ENCODE measurements at regions not wholly inside any gene's neighbourhood (a gene's known extent, or its start where the extent isn't known, plus 50 kb on each side); places are given as distances from the start of the nearest gene placed in this dataset.

GRCh38 chr22:27564806-27565205 is 236.8 kb downstream of the MN1 start:
- DNase-seq (no peak), FAIRE-seq (no peak)
- 68 to 85% (median 75%) methylated on average over 2 of the region's 2 CpGs for WGBS, 3 donors
- Histone ChIP-seq H3K4me1 (ENCODE audit: control insufficient read depth in 3 of 3, insufficient read depth in 2 of 3, low read depth in 1 of 3, low read length in 2 of 3) (no peaks in the 10 kb centered on the region), H3K9me3 (ENCODE audit: control insufficient read depth in 2 of 2, insufficient read depth in 1 of 2, low read depth in 1 of 2, low read length in 1 of 2) (peaks cover 0 to 6% of the 10 kb centered on the region in 2 donors), H3K4me3 (ENCODE audit: low read depth in 1 of 3, low read length in 3 of 3) (no peak overlapping the region), H3K36me3 (ENCODE audit: control insufficient read depth in 3 of 3, insufficient read depth in 2 of 3, low read depth in 1 of 3, low read length in 3 of 3) (no peaks in the 10 kb centered on the region), H3K27ac (ENCODE audit: low read depth in 1 of 3, low read length in 2 of 3) (no peak overlapping the region), H3K27me3 (ENCODE audit: control insufficient read depth in 3 of 3, insufficient read depth in 3 of 3, low read length in 3 of 3) (peaks cover 0 to 8% (median 0%) of the 10 kb centered on the region in 3 donors)

- Histone ChIP-seq H3K27ac (ENCODE audit: low read depth in 1 of 3, low read length in 2 of 3) (no peak overlapping the region), H3K27me3 (ENCODE audit: control insufficient read depth in 3 of 3, insufficient read depth in 3 of 3, low read length in 3 of 3) (peaks cover 0 to 8% (median 0%) of the 10 kb centered on the region in 3 donors), H3K36me3 (ENCODE audit: control insufficient read depth in 3 of 3, insufficient read depth in 2 of 3, low read depth in 1 of 3, low read length in 3 of 3) (no peaks in the 10 kb centered on the region), H3K4me1 (ENCODE audit: control insufficient read depth in 3 of 3, insufficient read depth in 2 of 3, low read depth in 1 of 3, low read length in 2 of 3) (no peaks in the 10 kb centered on the region), H3K9me3 (ENCODE audit: control insufficient read depth in 2 of 2, insufficient read depth in 1 of 2, low read depth in 1 of 2, low read length in 1 of 2) (peaks cover 0 to 6% of the 10 kb centered on the region in 2 donors), H3K4me3 (ENCODE audit: low read depth in 1 of 3, low read length in 3 of 3) (no peak overlapping the region)
- FAIRE-seq (no peak), DNase-seq (no peak)
- WGBS, 3 donors = 80 to 89% (median 83%) methylated on average over 9 of the region's 9 CpGs
These were observed 235.0 kb downstream of the MN1 start for GRCh38 chr22:27566602-27567001.

DNA sequence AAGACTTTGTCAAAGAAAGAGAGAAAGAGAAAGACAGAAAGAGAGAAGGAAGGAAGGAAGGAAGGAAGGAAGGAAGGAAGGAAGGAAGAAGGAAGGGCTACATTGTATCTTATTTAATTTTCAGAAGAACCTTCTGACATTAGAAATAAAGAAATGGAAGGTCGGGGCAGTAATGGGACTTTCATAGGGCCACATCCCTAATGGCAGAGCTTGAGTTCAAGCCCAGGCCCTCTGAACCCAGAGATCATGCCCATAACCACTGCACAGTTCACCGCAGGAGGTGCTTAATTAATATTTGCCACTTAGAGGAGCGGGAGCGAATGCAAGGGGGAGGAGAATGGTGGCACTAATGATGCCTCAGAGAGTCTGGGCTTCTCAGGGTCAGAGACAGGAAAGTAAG is 233.3 kb downstream of the MN1 start:
- Histone ChIP-seq H3K9me3 (ENCODE audit: control insufficient read depth in 2 of 2, insufficient read depth in 1 of 2, low read depth in 1 of 2, low read length in 1 of 2) (peaks cover 0 to 11% of the 10 kb centered on the region in 2 donors), H3K4me3 (ENCODE audit: low read depth in 1 of 3, low read length in 3 of 3) (no peak overlapping the region), H3K27me3 (ENCODE audit: control insufficient read depth in 3 of 3, insufficient read depth in 3 of 3, low read length in 3 of 3) (peaks cover 0 to 8% (median 0%) of the 10 kb centered on the region in 3 donors), H3K36me3 (ENCODE audit: control insufficient read depth in 3 of 3, insufficient read depth in 2 of 3, low read depth in 1 of 3, low read length in 3 of 3) (no peaks in the 10 kb centered on the region), H3K27ac (ENCODE audit: low read depth in 1 of 3, low read length in 2 of 3) (no peak overlapping the region), H3K4me1 (ENCODE audit: control insufficient read depth in 3 of 3, insufficient read depth in 2 of 3, low read depth in 1 of 3, low read length in 2 of 3) (no peaks in the 10 kb centered on the region)
- WGBS, 3 donors = 88 to 96% (median 88%) methylated on average over 4 of the region's 4 CpGs
- no peak for DNase-seq
- FAIRE-seq = no peak

DNA sequence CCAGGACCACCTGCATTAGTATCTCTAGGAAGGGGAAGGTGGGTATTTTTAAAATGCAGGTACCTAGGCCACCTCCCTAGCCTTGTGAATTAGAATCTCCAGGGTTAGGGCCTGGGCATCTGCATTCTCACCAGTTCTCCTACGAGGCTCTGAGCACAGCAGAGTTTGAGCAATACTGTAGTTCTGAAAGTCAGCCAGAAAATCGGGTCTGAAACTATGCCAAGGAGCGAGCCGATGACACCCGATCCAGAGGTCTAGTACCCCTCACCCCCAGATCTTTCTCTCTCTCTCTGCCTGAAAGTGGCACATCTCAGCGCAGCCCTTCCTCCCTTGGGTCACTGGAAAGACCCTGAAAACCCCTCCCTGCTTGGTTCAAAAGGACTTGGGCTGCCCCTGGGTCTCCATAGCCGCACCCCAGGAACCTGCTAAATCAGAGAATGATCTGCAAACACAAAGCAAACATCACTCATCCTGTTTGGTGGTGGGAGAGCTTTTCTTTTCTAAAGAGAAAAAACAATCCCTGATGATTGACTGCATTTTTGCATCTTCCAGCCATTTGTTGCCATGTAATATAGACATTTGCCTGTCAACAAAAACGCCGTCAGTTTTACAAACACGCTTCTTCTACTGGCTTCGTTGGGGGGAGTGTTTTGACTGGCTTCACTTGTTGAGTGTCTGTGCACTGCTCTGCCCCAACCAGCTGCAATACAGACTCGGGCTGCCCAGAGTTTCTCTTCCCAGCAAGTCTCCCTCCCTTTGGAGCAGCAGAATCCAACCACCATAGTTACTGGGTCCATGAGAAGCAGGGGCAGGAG is 229.9 kb downstream of the MN1 start:
- DNase-seq (no peak), FAIRE-seq (no peak)
- no peaks in the 10 kb centered on the region for H3K36me3 ChIP-seq (ENCODE audit: control insufficient read depth in 3 of 3, insufficient read depth in 2 of 3, low read depth in 1 of 3, low read length in 3 of 3)
- no peak overlapping the region for H3K27ac ChIP-seq (ENCODE audit: low read depth in 1 of 3, low read length in 2 of 3)
- peaks cover 0 to 6% of the 10 kb centered on the region in 2 donors for H3K9me3 ChIP-seq (ENCODE audit: control insufficient read depth in 2 of 2, insufficient read depth in 1 of 2, low read depth in 1 of 2, low read length in 1 of 2)
- H3K4me3 ChIP-seq (ENCODE audit: low read depth in 1 of 3, low read length in 3 of 3) = no peak overlapping the region
- H3K4me1 ChIP-seq (ENCODE audit: control insufficient read depth in 3 of 3, insufficient read depth in 2 of 3, low read depth in 1 of 3, low read length in 2 of 3) = peaks cover 0 to 6% (median 0%) of the 10 kb centered on the region in 3 donors
- 61 to 72% (median 67%) methylated on average over 12 of the region's 12 CpGs for WGBS, 3 donors
- peaks cover 0 to 6% (median 0%) of the 10 kb centered on the region in 3 donors for H3K27me3 ChIP-seq (ENCODE audit: control insufficient read depth in 3 of 3, insufficient read depth in 3 of 3, low read length in 3 of 3)

GRCh38 chr22:27572278-27572666 is 229.3 kb downstream of the MN1 start:
- DNase-seq (no peak), FAIRE-seq (no peak)
- H3K4me1 ChIP-seq (ENCODE audit: control insufficient read depth in 3 of 3, insufficient read depth in 2 of 3, low read depth in 1 of 3, low read length in 2 of 3) = peaks cover 0 to 6% (median 0%) of the 10 kb centered on the region in 3 donors
- no peak overlapping the region for H3K27ac ChIP-seq (ENCODE audit: low read depth in 1 of 3, low read length in 2 of 3)
- H3K4me3 ChIP-seq (ENCODE audit: low read depth in 1 of 3, low read length in 3 of 3) = no peak overlapping the region
- peaks cover 0 to 6% (median 0%) of the 10 kb centered on the region in 3 donors for H3K27me3 ChIP-seq (ENCODE audit: control insufficient read depth in 3 of 3, insufficient read depth in 3 of 3, low read length in 3 of 3)
- no peaks in the 10 kb centered on the region for H3K36me3 ChIP-seq (ENCODE audit: control insufficient read depth in 3 of 3, insufficient read depth in 2 of 3, low read depth in 1 of 3, low read length in 3 of 3)
- 74 to 100% (median 91%) methylated on average over 2 of the region's 2 CpGs for WGBS, 3 donors
- H3K9me3 ChIP-seq (ENCODE audit: control insufficient read depth in 2 of 2, insufficient read depth in 1 of 2, low read depth in 1 of 2, low read length in 1 of 2) = peaks cover 0 to 6% of the 10 kb centered on the region in 2 donors

DNA sequence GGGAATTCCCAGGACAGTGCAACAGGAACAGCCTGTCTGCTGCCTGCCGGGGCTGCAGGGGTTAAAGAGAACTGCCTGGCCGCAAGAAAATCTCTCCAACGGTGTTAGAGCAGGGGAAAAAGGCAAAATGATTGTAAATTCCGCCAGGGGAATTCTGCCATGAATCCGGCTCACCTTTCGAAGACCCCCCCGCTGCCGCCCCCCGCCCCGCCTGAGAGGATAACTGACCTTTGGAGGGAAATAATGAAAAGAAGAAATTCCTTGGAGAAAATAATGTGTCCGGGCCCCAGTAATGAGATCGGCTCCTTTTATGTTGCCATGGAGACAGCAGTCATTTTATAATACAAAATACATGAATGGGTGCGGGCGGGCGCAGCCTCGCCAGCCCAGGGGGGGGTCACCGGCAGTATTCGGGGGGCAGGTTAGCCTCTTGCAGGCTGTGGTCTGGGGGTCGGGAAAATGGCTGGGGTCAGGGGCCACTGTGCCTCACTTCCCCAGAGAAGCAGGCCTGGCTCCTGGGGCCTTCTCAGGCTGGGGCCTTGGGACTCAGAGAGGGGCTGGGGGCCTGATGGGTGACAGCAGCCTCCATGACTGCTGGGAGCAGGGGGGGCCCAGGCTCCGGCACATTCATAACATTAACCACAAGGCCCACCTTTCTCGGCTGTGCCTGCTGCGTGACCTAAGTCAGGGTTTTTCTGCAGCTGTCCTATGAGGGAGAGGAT is 228.1 kb downstream of the MN1 start:
- 22 to 26% (median 23%) methylated on average over 17 to 22 of the region's 22 CpGs for WGBS, 3 donors
- Histone ChIP-seq H3K4me3 (ENCODE audit: low read depth in 1 of 3, low read length in 3 of 3) (no peak overlapping the region), H3K36me3 (ENCODE audit: control insufficient read depth in 3 of 3, insufficient read depth in 2 of 3, low read depth in 1 of 3, low read length in 3 of 3) (no peaks in the 10 kb centered on the region), H3K27ac (ENCODE audit: low read depth in 1 of 3, low read length in 2 of 3) (no peak overlapping the region), H3K4me1 (ENCODE audit: control insufficient read depth in 3 of 3, insufficient read depth in 2 of 3, low read depth in 1 of 3, low read length in 2 of 3) (peaks cover 0 to 6% (median 0%) of the 10 kb centered on the region in 3 donors), H3K9me3 (ENCODE audit: control insufficient read depth in 2 of 2, insufficient read depth in 1 of 2, low read depth in 1 of 2, low read length in 1 of 2) (peaks cover 0 to 6% of the 10 kb centered on the region in 2 donors), H3K27me3 (ENCODE audit: control insufficient read depth in 3 of 3, insufficient read depth in 3 of 3, low read length in 3 of 3) (peaks cover 0 to 6% (median 0%) of the 10 kb centered on the region in 3 donors)
- peak in 1 of 2 donors; percentile 42 for DNase-seq
- FAIRE-seq = no peak

GRCh38 chr22:27574002-27574366 is 227.6 kb downstream of the MN1 start:
- H3K9me3 ChIP-seq (ENCODE audit: control insufficient read depth in 2 of 2, insufficient read depth in 1 of 2, low read depth in 1 of 2, low read length in 1 of 2) = peaks cover 0 to 6% of the 10 kb centered on the region in 2 donors
- H3K27me3 ChIP-seq (ENCODE audit: control insufficient read depth in 3 of 3, insufficient read depth in 3 of 3, low read length in 3 of 3) = peaks cover 0 to 6% (median 0%) of the 10 kb centered on the region in 3 donors
- no peaks in the 10 kb centered on the region for H3K36me3 ChIP-seq (ENCODE audit: control insufficient read depth in 3 of 3, insufficient read depth in 2 of 3, low read depth in 1 of 3, low read length in 3 of 3)
- no peak overlapping the region for H3K27ac ChIP-seq (ENCODE audit: low read depth in 1 of 3, low read length in 2 of 3)
- WGBS, 3 donors = 77 to 85% (median 84%) methylated on average over 7 of the region's 7 CpGs
- DNase-seq (no peak), FAIRE-seq (no peak)
- no peak overlapping the region for H3K4me3 ChIP-seq (ENCODE audit: low read depth in 1 of 3, low read length in 3 of 3)
- peaks cover 0 to 6% (median 0%) of the 10 kb centered on the region in 3 donors for H3K4me1 ChIP-seq (ENCODE audit: control insufficient read depth in 3 of 3, insufficient read depth in 2 of 3, low read depth in 1 of 3, low read length in 2 of 3)

DNA sequence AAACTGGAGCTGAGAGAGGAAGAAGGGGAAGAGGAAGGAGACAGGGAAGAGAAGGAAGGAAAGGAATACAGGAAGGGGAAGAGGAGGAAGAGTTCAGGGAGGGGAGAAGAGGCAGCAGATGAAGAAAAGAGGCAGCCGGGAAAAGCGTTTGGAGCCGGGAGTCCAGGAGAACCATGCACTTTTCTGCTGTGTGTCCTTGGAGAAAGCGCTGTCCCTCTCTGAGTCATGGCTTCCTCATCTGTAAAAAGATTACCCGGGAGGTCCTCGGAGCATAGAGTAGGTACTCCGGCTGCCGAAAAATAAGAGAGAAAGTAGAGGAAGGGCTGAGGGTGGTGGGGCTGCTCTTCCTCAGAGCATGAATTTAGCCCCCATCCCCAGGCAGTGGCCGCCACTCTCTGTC is 226.9 kb downstream of the MN1 start:
- no peak overlapping the region for H3K4me3 ChIP-seq (ENCODE audit: low read depth in 1 of 3, low read length in 3 of 3)
- no peak for FAIRE-seq

More for the DNA sequence above, 226.9 kb downstream of the MN1 start:
- H3K27ac ChIP-seq (ENCODE audit: low read depth in 1 of 3, low read length in 2 of 3) = no peak overlapping the region
- DNase-seq = no peak
- H3K9me3 ChIP-seq (ENCODE audit: control insufficient read depth in 2 of 2, insufficient read depth in 1 of 2, low read depth in 1 of 2, low read length in 1 of 2) = peaks cover 0 to 6% of the 10 kb centered on the region in 2 donors
- peaks cover 0 to 6% (median 0%) of the 10 kb centered on the region in 3 donors for H3K4me1 ChIP-seq (ENCODE audit: control insufficient read depth in 3 of 3, insufficient read depth in 2 of 3, low read depth in 1 of 3, low read length in 2 of 3)
- 84 to 88% (median 85%) methylated on average over 9 of the region's 9 CpGs for WGBS, 3 donors
- no peaks in the 10 kb centered on the region for H3K36me3 ChIP-seq (ENCODE audit: control insufficient read depth in 3 of 3, insufficient read depth in 2 of 3, low read depth in 1 of 3, low read length in 3 of 3)
- peaks cover 0 to 4% (median 0%) of the 10 kb centered on the region in 3 donors for H3K27me3 ChIP-seq (ENCODE audit: control insufficient read depth in 3 of 3, insufficient read depth in 3 of 3, low read length in 3 of 3)
